A673 (cell line): ENCODE measurements at regions not wholly inside any gene's neighbourhood (a gene's known extent, or its start where the extent isn't known, plus 50 kb on each side); places are given as distances from the start of the nearest gene placed in this dataset.

Source experiments
- CTCF ChIP-seq: fragments of 300-800, 200-600 bp; sonication (generic); conservative IDR thresholded peaks from 2 replicates; pipeline ENCODE4 v1.5.1; 2017; ENCODE audit warnings: low read depth, mild to moderate bottlenecking, antibody characterized with exemption, low read length, moderate library complexity, mixed read lengths
- EZH2 ChIP-seq: fragments of 200-600 bp; sonication (generic); IDR thresholded peaks from 2 replicates; pipeline ENCODE4 v1.6.1; 2017; ENCODE audit warnings: borderline replicate concordance, low read depth, mild to moderate bottlenecking, mixed read lengths, antibody characterized with exemption, low read length; ENCODE audit not compliant: poor library complexity, severe bottlenecking

DNA sequence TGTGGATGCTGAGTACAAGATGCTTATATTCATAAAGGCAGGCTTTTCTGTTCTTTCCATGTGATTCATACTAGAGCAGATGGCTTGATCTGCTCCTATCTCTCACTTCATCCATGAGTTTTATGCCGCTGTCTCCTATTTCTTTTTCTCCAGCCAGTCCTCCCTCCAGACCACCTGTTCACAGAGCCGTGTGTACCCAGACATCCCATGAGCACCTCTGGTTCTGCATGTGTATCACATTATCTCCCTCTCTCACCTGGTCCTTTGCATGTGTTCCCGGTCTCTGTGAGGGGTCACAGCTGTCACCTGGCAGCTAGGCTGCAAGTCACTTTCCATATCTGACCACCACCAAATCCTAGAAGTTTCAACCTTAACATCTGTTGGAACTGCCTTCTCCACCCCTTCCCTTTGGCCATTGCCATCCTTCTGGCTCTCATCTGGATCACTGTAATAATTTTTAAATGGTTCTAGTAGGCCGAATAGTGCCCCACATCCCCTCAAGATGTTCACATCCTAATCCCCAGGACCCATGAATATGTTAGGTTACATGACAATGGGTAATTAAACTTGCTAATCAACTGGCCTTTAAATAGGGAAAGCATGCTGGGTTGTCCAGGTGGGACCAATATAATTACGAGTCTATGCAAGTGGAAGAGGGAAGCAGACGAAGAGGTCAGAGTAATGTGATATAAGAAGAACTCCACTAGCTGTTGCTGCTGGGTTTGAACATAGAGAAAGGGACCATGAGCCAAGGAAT lies 168.1 kb downstream of the SNAPC1 start:
- no peak for TF ChIP-seq EZH2
- TF ChIP-seq CTCF = no peak
